GM21515 (cell line): ENCODE measurements at regions not wholly inside any gene's neighbourhood (a gene's known extent, or its start where the extent isn't known, plus 50 kb on each side); places are given as distances from the start of the nearest gene placed in this dataset.
"Not testable (repeated sequence)": the region's sequence is repeated elsewhere in the genome, so short reads cannot be mapped to it uniquely, and the experiment has no call there.

Experiments used
- ATAC-seq: cut with Tn5 transposase; IDR thresholded peaks from one replicate; pipeline ENCODE4 v1.9.1; 2021; ENCODE audit not compliant: unreplicated experiment

GRCh38 chr5:60546207-60546606 lies 153.8 kb downstream of the DEPDC1B start:
- ATAC-seq: no peak

GRCh38 chr5:60545551-60545950 lies 154.4 kb downstream of the DEPDC1B start:
- no peak for ATAC-seq

GRCh38 chr5:60544142-60544541 lies 155.8 kb downstream of the DEPDC1B start:
- ATAC-seq: no peak

- peak; percentile 24 for ATAC-seq
These were observed 158.0 kb downstream of the DEPDC1B start for GRCh38 chr5:60541980-60542379.

- peak; percentile 85 for ATAC-seq
These were observed 158.8 kb downstream of the DEPDC1B start for GRCh38 chr5:60540856-60541805.

- ATAC-seq: no peak
These were observed 160.8 kb downstream of the DEPDC1B start for GRCh38 chr5:60538955-60539866.

- no peak for ATAC-seq
These were observed 161.5 kb downstream of the DEPDC1B start for GRCh38 chr5:60538426-60538825.

- no peak for ATAC-seq
These were observed 164.0 kb downstream of the DEPDC1B start for GRCh38 chr5:60535951-60536350.

- no peak for ATAC-seq
These were observed 164.8 kb downstream of the DEPDC1B start for GRCh38 chr5:60535198-60535597.

- no peak for ATAC-seq
These were observed 166.2 kb downstream of the DEPDC1B start for GRCh38 chr5:60533789-60534188.

GRCh38 chr5:60532796-60533195 lies 167.2 kb downstream of the DEPDC1B start:
- not testable (repeated sequence) for ATAC-seq

GRCh38 chr5:60530144-60530848 lies 169.7 kb downstream of the DEPDC1B start:
- ATAC-seq: not testable (repeated sequence)

GRCh38 chr5:60529001-60529400 lies 171.0 kb downstream of the DEPDC1B start:
- ATAC-seq: no peak

GRCh38 chr5:60527072-60527471 lies 172.9 kb downstream of the DEPDC1B start:
- ATAC-seq: no peak

GRCh38 chr5:60526336-60526875 lies 173.6 kb downstream of the DEPDC1B start:
- ATAC-seq: no peak

GRCh38 chr5:60522292-60522905 lies 177.6 kb downstream of the DEPDC1B start:
- ATAC-seq: peak; percentile 83

- ATAC-seq: peak; percentile 53
These were observed 178.3 kb downstream of the DEPDC1B start for GRCh38 chr5:60521376-60522291.

GRCh38 chr5:60520451-60521227 lies 179.3 kb downstream of the DEPDC1B start:
- ATAC-seq: no peak
